WTC11 (cell line): ENCODE measurements at regions not wholly inside any gene's neighbourhood (a gene's known extent, or its start where the extent isn't known, plus 50 kb on each side); places are given as distances from the start of the nearest gene placed in this dataset.

ENCODE experiments used
- ATAC-seq: fragments of 200-7000 bp; cut with Tn5 transposase; 2 replicates; pipeline ENCODE4 v1.10.0; 2021; ENCODE audit warnings: mild to moderate bottlenecking, moderate library complexity
- CTCF ChIA-PET: fragments of 300-600 bp; sonication (Branson Sonifier 250); formaldehyde crosslinking; loops from one replicate; lab custom pipeline; 2021; ENCODE audit warnings: antibody characterized with exemption; lab: Charles Lee
- POLR2A ChIA-PET: fragments of 350-600 bp; sonication (Branson Sonifier 250); formaldehyde crosslinking; loops from one replicate; lab custom pipeline; 2021; ENCODE audit warnings: antibody characterized with exemption; lab: Charles Lee
- DNase-seq: peaks from one replicate; pipeline ENCODE4 v3.0.0; 2021; ENCODE audit warnings: low spot score
- H3K27ac Mint-ChIP-seq: 2 replicates; pipeline ENCODE4 v1.8.0; 2021; ENCODE audit warnings: mixed read lengths
- H3K27me3 Mint-ChIP-seq: 2 replicates; pipeline ENCODE4 v1.8.0; 2021; ENCODE audit warnings: low read depth, mild to moderate bottlenecking, moderate library complexity, mixed read lengths
- H3K36me3 Mint-ChIP-seq: 2 replicates; pipeline ENCODE4 v1.8.0; 2021; ENCODE audit warnings: mixed read lengths
- H3K4me1 Mint-ChIP-seq: 2 replicates; pipeline ENCODE4 v1.8.0; 2022; ENCODE audit warnings: mixed read lengths
- H3K4me3 Mint-ChIP-seq: 2 replicates; pipeline ENCODE4 v1.8.0; 2021; ENCODE audit warnings: mild to moderate bottlenecking, moderate library complexity, mixed read lengths
- H3K9me3 Mint-ChIP-seq: 2 replicates; pipeline ENCODE4 v1.8.0; 2021; ENCODE audit warnings: mixed read lengths
- CBFB ChIP-seq: sonication (generic); formaldehyde crosslinking; IDR thresholded peaks from 2 replicates; pipeline ENCODE4 v1.8.1; 2022; ENCODE audit warnings: mild to moderate bottlenecking, low read depth, missing genetic modification reagents
- CTCF ChIP-seq: fragments of 200-600 bp; IDR thresholded peaks from 2 replicates; pipeline ENCODE4 v1.8.0; 2022; ENCODE audit warnings: antibody characterized with exemption
- ETV6 ChIP-seq: sonication (generic); formaldehyde crosslinking; IDR thresholded peaks from 2 replicates; pipeline ENCODE4 v1.8.1; 2022; ENCODE audit warnings: mild to moderate bottlenecking, missing genetic modification reagents
- FOXJ3 ChIP-seq: sonication (generic); formaldehyde crosslinking; IDR thresholded peaks from 2 replicates; pipeline ENCODE4 v1.9.0; 2021; ENCODE audit warnings: missing genetic modification reagents, mild to moderate bottlenecking, borderline replicate concordance
- GTF2I ChIP-seq: fragments of 250-450 bp; sonication (Bioruptor Pico); conservative IDR thresholded peaks from 2 replicates; pipeline ENCODE4 v1.4.0; 2021; ENCODE audit warnings: mild to moderate bottlenecking
- NR2C2 ChIP-seq: sonication (generic); formaldehyde crosslinking; IDR thresholded peaks from 2 replicates; pipeline ENCODE4 v1.8.0; 2022; ENCODE audit warnings: mild to moderate bottlenecking, missing genetic modification reagents
- SMAD4 ChIP-seq: sonication (generic); formaldehyde crosslinking; IDR thresholded peaks from 2 replicates; pipeline ENCODE4 v1.8.0; 2022; ENCODE audit warnings: mild to moderate bottlenecking, missing genetic modification reagents
- TCF7 ChIP-seq: sonication (generic); formaldehyde crosslinking; IDR thresholded peaks from 2 replicates; pipeline ENCODE4 v1.8.0; 2022; ENCODE audit warnings: mild to moderate bottlenecking, low read depth, missing genetic modification reagents, moderate library complexity
- TEAD4 ChIP-seq: sonication (generic); formaldehyde crosslinking; IDR thresholded peaks from 2 replicates; pipeline ENCODE4 v1.8.0; 2022; ENCODE audit warnings: mild to moderate bottlenecking, missing genetic modification reagents
- TP53 ChIP-seq: sonication (generic); formaldehyde crosslinking; IDR thresholded peaks from 2 replicates; pipeline ENCODE4 v1.8.1; 2023; ENCODE audit warnings: mild to moderate bottlenecking, missing genetic modification reagents
- USF1 ChIP-seq: sonication (generic); formaldehyde crosslinking; IDR thresholded peaks from 2 replicates; pipeline ENCODE4 v1.8.0; 2022; ENCODE audit warnings: mild to moderate bottlenecking, missing genetic modification reagents
- ZBTB43 ChIP-seq: sonication (generic); formaldehyde crosslinking; IDR thresholded peaks from 2 replicates; pipeline ENCODE4 v1.8.1; 2023; ENCODE audit warnings: mild to moderate bottlenecking, missing genetic modification reagents
- ZNF263 ChIP-seq: sonication (generic); formaldehyde crosslinking; IDR thresholded peaks from 2 replicates; pipeline ENCODE4 v1.8.1; 2022; ENCODE audit warnings: low read depth, mild to moderate bottlenecking, moderate library complexity, missing genetic modification reagents
- ZNF416 ChIP-seq: fragments of 250-450 bp; sonication (Bioruptor Pico); IDR thresholded peaks from 2 replicates; pipeline ENCODE4 v1.9.0; 2021; ENCODE audit warnings: mild to moderate bottlenecking, inconsistent platforms
- ZNF512 ChIP-seq: sonication (generic); formaldehyde crosslinking; IDR thresholded peaks from 2 replicates; pipeline ENCODE4 v1.8.1; 2022; ENCODE audit warnings: missing genetic modification reagents, borderline replicate concordance
- TF ChIP-seq, protein P1 (sequence below): sonication (generic); formaldehyde crosslinking; IDR thresholded peaks from 2 replicates; pipeline ENCODE4 v1.8.1; 2023; ENCODE audit warnings: mild to moderate bottlenecking, moderate library complexity, missing genetic modification reagents
- TF ChIP-seq, protein P2 (sequence below): sonication (generic); formaldehyde crosslinking; IDR thresholded peaks from 2 replicates; pipeline ENCODE4 v1.8.1; 2022; ENCODE audit warnings: low read depth, missing genetic modification reagents, borderline replicate concordance

GRCh38 chr22:19591568-19591967 is 67.4 kb upstream of the CLDN5 start (continued):
- no peak for TF ChIP-seq ZNF416 (CRISPR knock-in tag)

GRCh38 chr22:19592464-19592863 is 68.3 kb upstream of the CLDN5 start:
- ChIA-PET POLR2A (no interaction called here), CTCF (interaction anchor here (0.8 to 1.8 kb wide), 5 partner anchors 24 to 103 kb away, joined by 3 to 9 read pairs (median 6); no protein-coding TSS in a partner anchor)
- no peaks in the 10 kb centered on the region for H3K27me3 Mint-ChIP-seq

GRCh38 chr22:19593991-19594569 is 69.9 kb upstream of the CLDN5 start:
- no peaks in the 10 kb centered on the region for H3K9me3 Mint-ChIP-seq
- H3K27me3 Mint-ChIP-seq: no peaks in the 10 kb centered on the region
- TF ChIP-seq TEAD4 (CRISPR knock-in tag) (no peak), USF1 (CRISPR knock-in tag) (no peak), ETV6 (CRISPR knock-in tag) (no peak), ZNF512 (no peak), TP53 (CRISPR knock-in tag) (no peak), SMAD4 (CRISPR knock-in tag) (no peak)
- TF ChIP-seq, all 79 proteins: peak for 0
- Mint-ChIP-seq H3K27ac (no peak overlapping the region), H3K36me3 (no peaks in the 10 kb centered on the region), H3K4me1 (peaks cover 14% of the 10 kb centered on the region), H3K4me3 (no peak overlapping the region)
- ChIA-PET CTCF (interaction anchor here (1.1 to 1.8 kb wide), 5 partner anchors 18 to 86 kb away, joined by 3 to 9 read pairs (median 4); no protein-coding TSS in a partner anchor), POLR2A (interaction anchor here (0.7 kb wide), 1 partner anchor 31 kb away, joined by 3 read pairs; no protein-coding TSS in a partner anchor)
- no peak for ATAC-seq
- DNase-seq: no peak

More at GRCh38 chr22:19592464-19592863, 68.3 kb upstream of the CLDN5 start:
- no peak for DNase-seq
- H3K36me3 Mint-ChIP-seq: no peaks in the 10 kb centered on the region
- no peaks in the 10 kb centered on the region for H3K9me3 Mint-ChIP-seq
- no peak overlapping the region for H3K4me3 Mint-ChIP-seq
- ATAC-seq: no peak
- no peak overlapping the region for H3K27ac Mint-ChIP-seq
- TF ChIP-seq, protein P1, sequence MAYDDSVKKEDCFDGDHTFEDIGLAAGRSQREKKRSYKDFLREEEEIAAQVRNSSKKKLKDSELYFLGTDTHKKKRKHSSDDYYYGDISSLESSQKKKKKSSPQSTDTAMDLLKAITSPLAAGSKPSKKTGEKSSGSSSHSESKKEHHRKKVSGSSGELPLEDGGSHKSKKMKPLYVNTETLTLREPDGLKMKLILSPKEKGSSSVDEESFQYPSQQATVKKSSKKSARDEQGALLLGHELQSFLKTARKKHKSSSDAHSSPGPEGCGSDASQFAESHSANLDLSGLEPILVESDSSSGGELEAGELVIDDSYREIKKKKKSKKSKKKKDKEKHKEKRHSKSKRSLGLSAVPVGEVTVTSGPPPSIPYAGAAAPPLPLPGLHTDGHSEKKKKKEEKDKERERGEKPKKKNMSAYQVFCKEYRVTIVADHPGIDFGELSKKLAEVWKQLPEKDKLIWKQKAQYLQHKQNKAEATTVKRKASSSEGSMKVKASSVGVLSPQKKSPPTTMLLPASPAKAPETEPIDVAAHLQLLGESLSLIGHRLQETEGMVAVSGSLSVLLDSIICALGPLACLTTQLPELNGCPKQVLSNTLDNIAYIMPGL: no peak
- TF ChIP-seq TCF7 (no peak), CTCF (no peak), USF1 (CRISPR knock-in tag) (no peak), FOXJ3 (CRISPR knock-in tag) (no peak), GTF2I (no peak), ZBTB43 (CRISPR knock-in tag) (no peak), ZNF263 (CRISPR knock-in tag) (no peak), NR2C2 (CRISPR knock-in tag) (no peak), CBFB (CRISPR knock-in tag) (no peak)
- TF ChIP-seq, protein P2, sequence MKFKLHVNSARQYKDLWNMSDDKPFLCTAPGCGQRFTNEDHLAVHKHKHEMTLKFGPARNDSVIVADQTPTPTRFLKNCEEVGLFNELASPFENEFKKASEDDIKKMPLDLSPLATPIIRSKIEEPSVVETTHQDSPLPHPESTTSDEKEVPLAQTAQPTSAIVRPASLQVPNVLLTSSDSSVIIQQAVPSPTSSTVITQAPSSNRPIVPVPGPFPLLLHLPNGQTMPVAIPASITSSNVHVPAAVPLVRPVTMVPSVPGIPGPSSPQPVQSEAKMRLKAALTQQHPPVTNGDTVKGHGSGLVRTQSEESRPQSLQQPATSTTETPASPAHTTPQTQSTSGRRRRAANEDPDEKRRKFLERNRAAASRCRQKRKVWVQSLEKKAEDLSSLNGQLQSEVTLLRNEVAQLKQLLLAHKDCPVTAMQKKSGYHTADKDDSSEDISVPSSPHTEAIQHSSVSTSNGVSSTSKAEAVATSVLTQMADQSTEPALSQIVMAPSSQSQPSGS (CRISPR knock-in tag): no peak
- peaks cover 11% of the 10 kb centered on the region for H3K4me1 Mint-ChIP-seq
